Fibroblast of the aortic adventitia (primary cell): ENCODE measurements at regions not wholly inside any gene's neighbourhood (a gene's known extent, or its start where the extent isn't known, plus 50 kb on each side); places are given as distances from the start of the nearest gene placed in this dataset.
"Not testable (repeated sequence)": the region's sequence is repeated elsewhere in the genome, so short reads cannot be mapped to it uniquely, and the experiment has no call there.

Source experiments
- DNase-seq: peaks from one replicate; pipeline ENCODE4 v3.0.0-alpha.2; 2010; ENCODE audit warnings: low read depth
- H3K4me3 ChIP-seq: 2 replicates; pipeline ENCODE4 v1.5.1; 2011; ENCODE audit warnings: low read depth, mild to moderate bottlenecking, control low read depth, low read length, moderate library complexity
- TF ChIP-seq, protein P1 (sequence below): IDR thresholded peaks from 2 replicates; pipeline ENCODE4 v1.5.1; 2011; ENCODE audit warnings: mild to moderate bottlenecking, low read length, control low read depth, inconsistent platforms; ENCODE audit not compliant: insufficient read depth

DNA sequence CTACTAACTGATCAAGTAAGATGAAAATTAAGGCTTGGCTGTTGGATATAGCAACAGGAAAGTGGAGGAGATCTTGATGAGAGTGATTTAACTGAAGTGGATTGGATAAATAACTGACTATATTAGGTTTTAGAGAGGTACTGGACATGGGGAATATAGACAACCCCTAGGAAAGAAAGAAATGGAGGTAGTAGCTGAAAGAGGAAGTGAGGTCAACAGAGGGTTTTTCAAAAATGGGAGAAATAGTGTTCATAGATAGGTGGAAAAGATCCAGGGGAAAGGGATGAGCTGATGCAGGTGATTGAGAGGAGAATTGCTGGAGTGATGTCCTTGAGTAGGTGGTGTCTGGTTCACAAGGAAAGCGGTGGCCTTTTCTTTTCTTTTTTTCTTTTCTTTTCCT lies 69.9 kb upstream of the PSME4 start:
- H3K4me3 ChIP-seq = no peak overlapping the region
- DNase-seq = no peak
- TF ChIP-seq, protein P1, sequence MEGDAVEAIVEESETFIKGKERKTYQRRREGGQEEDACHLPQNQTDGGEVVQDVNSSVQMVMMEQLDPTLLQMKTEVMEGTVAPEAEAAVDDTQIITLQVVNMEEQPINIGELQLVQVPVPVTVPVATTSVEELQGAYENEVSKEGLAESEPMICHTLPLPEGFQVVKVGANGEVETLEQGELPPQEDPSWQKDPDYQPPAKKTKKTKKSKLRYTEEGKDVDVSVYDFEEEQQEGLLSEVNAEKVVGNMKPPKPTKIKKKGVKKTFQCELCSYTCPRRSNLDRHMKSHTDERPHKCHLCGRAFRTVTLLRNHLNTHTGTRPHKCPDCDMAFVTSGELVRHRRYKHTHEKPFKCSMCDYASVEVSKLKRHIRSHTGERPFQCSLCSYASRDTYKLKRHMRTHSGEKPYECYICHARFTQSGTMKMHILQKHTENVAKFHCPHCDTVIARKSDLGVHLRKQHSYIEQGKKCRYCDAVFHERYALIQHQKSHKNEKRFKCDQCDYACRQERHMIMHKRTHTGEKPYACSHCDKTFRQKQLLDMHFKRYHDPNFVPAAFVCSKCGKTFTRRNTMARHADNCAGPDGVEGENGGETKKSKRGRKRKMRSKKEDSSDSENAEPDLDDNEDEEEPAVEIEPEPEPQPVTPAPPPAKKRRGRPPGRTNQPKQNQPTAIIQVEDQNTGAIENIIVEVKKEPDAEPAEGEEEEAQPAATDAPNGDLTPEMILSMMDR = no peak

DNA sequence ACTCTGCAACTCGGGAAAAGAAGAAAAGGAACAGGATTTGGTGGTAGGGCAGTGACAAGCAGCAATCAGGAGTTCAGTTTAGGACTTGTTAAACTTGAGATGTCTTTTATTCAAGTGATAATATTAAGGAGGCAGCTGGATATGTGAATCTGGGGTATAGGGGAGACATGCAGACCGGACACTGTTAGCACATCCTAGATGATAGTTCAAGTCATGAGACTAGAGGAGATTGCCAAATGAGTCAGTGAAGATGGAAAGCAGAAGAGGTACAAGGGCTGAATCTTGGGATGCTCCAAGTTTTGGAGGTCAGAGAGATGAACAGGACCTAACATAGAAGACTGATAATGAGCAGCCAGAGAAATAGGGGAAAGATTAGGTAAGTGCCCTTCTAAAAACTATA lies 69.5 kb upstream of the PSME4 start:
- TF ChIP-seq, protein P1 = no peak
- DNase-seq = no peak
- H3K4me3 ChIP-seq = no peak overlapping the region

DNA sequence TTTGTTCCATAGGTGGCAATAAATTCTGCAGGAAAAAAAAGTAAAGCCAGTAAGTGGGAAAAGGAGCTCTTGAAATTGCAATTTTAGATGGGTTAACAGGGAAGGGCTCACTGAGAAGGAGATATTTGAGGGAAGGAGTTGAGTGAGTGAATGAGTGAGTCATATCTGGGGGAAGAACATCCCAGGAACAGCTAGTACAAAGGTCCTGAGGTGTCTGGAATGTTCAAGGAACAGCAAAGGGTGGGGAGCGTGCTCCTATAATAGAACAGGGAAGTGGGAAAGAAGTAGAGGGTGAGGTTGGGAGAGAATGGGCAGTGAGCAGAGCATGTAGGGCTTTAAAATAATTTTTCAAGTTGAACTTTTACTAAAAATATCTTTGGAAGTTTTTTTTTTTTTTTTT lies 68.0 kb upstream of the PSME4 start:
- TF ChIP-seq, protein P1 = no peak
- no peak for DNase-seq
- no peak overlapping the region for H3K4me3 ChIP-seq

DNA sequence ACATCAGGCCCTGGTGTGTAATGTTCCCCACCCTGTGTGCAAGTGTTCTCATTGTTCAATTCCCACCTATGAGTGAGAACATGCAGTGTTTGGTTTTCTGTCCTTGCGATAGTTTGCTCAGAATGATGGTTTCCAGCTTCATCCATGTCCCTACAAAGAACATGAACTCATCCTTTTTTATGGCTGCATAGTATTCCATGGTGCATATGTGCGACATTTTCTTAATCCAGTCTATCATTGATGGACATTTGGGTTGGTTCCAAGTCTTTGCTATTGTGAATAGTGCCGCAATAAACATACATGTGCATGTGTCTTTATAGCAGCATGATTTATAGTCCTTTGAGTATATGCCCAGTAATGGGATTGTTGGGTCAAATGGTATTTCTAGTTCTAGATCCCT lies 60.5 kb upstream of the PSME4 start:
- H3K4me3 ChIP-seq, DNase-seq: not testable (repeated sequence)

DNA sequence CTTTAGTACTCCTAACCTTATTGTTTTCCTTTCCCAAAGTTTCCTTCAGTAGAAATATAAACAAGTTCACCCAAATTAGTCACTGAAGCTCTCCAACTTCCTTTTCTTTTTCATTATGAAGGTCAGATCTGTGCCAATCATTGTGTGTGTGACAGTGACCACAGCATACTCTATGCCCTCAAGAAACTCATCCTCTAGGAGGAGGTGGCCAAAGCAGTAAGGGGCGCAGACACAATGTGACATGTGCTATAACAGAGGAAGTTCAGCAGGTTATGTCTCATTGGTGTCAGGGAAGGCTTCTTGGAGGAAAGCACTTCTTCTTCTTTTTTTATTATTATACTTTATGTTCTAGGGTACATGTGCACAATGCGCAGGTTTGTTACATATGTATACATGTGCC lies 60.0 kb upstream of the PSME4 start:
- TF ChIP-seq, protein P1 = no peak

DNA sequence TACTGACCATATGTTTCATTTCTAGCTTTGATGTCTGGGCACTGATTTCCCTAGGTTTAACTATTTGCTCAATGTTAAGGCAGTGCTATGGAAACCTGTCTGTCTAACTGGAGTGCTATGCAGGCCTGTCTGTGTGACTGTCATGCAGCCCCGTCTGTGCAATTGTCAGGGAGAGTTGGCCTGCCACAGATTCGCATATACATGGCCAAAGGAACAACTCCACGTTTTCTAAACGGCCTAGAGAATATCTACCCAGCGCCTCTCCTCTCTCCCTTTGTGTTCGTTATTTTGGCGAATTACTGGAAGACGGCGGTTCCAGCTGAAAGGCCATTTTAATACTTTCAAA lies 59.6 kb upstream of the PSME4 start:
- no peak overlapping the region for H3K4me3 ChIP-seq
- DNase-seq = no peak
- TF ChIP-seq, protein P1 = no peak

More for the DNA sequence above, 60.0 kb upstream of the PSME4 start:
- H3K4me3 ChIP-seq = no peak overlapping the region
- DNase-seq = no peak

DNA sequence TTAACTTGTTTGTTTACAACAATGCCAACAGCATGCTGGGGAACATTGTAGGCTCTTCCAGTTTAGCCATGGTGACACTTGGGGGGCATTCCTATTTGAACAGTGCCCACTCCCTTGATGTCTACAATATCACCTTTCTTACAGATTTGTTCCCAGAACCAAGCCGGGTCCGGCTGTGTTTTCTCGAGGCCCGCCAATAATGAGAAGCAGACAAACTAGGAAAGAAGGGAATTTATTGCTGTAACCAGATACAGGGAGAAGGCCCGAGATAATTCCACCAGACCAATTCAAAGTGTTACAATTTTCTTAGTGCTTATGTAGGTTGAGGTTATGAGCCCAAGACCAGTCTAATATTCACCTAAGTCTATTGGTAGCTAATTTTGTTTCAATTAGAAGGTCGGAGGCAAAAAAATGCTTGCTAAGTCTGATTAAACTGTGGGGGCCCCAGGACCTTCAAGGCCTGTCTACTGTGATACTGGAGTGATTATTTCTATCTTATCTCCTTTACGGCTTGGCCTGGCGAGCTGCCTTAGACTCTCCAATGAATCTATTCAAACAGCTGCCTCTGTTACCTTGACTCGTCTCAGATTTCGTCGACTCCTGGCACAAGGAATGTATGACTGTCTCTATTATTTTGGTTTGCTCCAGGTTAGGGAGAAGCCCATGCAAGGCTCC lies 59.1 kb upstream of the PSME4 start:
- peak; percentile 8 for DNase-seq
- no peak overlapping the region for H3K4me3 ChIP-seq
- TF ChIP-seq, protein P1 = no peak

DNA sequence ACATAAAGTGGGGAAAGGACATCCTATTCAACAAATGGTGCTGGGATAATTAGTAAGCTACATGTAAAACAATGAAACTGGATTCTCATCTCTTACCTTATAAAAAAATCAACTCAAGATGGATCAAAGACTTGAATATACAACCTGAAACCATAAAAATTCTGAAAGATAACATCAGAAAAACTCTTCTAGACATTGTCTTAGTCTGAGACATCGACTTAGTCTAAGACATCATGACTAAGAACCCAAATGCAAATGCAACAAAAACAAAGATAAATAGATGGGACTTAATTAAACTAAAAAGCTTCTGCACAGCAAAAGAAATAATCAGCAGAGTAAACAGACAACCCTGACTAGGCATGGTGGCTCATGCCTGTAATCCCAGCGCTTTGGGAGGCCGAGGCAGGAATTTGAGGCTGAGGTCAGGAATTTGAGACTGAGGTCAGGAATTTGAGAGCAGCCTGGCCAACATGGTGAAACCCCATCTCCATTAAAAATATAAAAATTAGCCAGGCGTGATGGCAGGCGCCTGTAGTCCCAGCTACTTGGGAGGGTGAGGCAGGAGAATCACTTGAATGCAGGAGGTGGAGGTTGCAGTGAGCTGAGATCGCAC lies 54.8 kb upstream of the PSME4 start:
- DNase-seq, H3K4me3 ChIP-seq: not testable (repeated sequence)
